Progenitor cell of endocrine pancreas (in vitro differentiated cells): ENCODE measurements at regions not wholly inside any gene's neighbourhood (a gene's known extent, or its start where the extent isn't known, plus 50 kb on each side); places are given as distances from the start of the nearest gene placed in this dataset.

ENCODE experiments used
- DNase-seq: peaks from one replicate; pipeline ENCODE4 v3.0.0; 2021; ENCODE audit warnings: low spot score; ENCODE audit not compliant: unreplicated experiment
- H3K27ac Mint-ChIP-seq: 2 replicates; pipeline ENCODE4 v1.8.0; 2021; ENCODE audit warnings: mild to moderate bottlenecking, moderate library complexity, mixed read lengths
- H3K27me3 Mint-ChIP-seq: 2 replicates; pipeline ENCODE4 v1.8.0; 2021; ENCODE audit warnings: mixed read lengths
- H3K36me3 Mint-ChIP-seq: 2 replicates; pipeline ENCODE4 v1.8.0; 2022; ENCODE audit warnings: mixed read lengths; ENCODE audit not compliant: insufficient read depth
- H3K4me1 Mint-ChIP-seq: 2 replicates; pipeline ENCODE4 v1.8.0; 2021; ENCODE audit warnings: low read depth, mixed read lengths
- H3K4me3 Mint-ChIP-seq: 2 replicates; pipeline ENCODE4 v1.8.0; 2021; ENCODE audit warnings: low read depth, mild to moderate bottlenecking, moderate library complexity, mixed read lengths
- H3K9me3 Mint-ChIP-seq: 2 replicates; pipeline ENCODE4 v1.8.0; 2021; ENCODE audit warnings: low read depth, mixed read lengths
- TF ChIP-seq, protein P1 (sequence below): fragments of 200-600 bp; sonication (generic); IDR thresholded peaks from one replicate; pipeline ENCODE4 v1.5.0; 2021; ENCODE audit warnings: antibody characterized with exemption, mild to moderate bottlenecking; ENCODE audit not compliant: unreplicated experiment

DNA sequence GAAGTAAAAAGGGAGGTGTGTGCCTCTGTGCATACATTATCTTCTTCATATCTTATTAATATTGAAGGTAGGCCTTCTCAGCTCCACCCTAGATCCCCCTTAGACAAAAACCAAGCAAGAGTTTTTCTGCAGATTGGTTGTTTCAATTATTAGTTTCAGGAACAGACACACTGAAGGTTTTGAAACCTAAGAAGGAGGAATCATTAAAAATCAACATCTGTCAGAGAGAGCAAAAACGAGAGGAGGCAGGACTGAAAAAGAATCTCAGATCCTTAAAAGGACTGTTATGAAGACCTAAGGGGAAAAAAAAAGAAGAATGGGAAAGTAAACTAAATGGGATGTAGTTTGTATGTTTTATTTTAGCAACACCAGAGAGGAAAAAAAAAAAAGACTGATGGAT, 560.8 kb upstream of the JAG1 start:
- Mint-ChIP-seq H3K4me3 (no peak overlapping the region), H3K27ac (no peak overlapping the region), H3K36me3 (no peaks in the 10 kb centered on the region), H3K27me3 (no peaks in the 10 kb centered on the region), H3K4me1 (peaks cover 18% of the 10 kb centered on the region), H3K9me3 (peaks cover 6% of the 10 kb centered on the region)
- no peak for DNase-seq
- TF ChIP-seq, protein P1, sequence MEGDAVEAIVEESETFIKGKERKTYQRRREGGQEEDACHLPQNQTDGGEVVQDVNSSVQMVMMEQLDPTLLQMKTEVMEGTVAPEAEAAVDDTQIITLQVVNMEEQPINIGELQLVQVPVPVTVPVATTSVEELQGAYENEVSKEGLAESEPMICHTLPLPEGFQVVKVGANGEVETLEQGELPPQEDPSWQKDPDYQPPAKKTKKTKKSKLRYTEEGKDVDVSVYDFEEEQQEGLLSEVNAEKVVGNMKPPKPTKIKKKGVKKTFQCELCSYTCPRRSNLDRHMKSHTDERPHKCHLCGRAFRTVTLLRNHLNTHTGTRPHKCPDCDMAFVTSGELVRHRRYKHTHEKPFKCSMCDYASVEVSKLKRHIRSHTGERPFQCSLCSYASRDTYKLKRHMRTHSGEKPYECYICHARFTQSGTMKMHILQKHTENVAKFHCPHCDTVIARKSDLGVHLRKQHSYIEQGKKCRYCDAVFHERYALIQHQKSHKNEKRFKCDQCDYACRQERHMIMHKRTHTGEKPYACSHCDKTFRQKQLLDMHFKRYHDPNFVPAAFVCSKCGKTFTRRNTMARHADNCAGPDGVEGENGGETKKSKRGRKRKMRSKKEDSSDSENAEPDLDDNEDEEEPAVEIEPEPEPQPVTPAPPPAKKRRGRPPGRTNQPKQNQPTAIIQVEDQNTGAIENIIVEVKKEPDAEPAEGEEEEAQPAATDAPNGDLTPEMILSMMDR = no peak

DNA sequence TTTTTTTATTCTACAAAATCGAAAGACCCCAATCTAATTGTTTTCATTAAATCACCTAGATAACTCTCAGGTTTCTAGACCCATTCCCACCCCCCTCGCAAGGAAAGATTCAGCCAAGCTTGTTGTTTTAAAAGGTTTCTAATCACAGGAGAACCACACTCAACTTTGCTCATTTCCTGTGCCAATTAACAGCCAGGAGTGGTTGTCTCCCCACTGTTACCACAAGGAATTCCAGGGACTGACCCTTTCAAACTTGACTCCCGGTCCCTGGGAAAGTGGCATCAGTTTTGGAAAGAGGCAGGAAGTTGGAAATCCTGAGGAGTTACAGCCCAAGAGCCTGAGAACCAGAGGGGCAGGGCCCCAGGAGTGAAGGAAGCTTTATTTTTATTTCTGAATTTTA, 561.3 kb upstream of the JAG1 start:
- no peak for DNase-seq

DNA sequence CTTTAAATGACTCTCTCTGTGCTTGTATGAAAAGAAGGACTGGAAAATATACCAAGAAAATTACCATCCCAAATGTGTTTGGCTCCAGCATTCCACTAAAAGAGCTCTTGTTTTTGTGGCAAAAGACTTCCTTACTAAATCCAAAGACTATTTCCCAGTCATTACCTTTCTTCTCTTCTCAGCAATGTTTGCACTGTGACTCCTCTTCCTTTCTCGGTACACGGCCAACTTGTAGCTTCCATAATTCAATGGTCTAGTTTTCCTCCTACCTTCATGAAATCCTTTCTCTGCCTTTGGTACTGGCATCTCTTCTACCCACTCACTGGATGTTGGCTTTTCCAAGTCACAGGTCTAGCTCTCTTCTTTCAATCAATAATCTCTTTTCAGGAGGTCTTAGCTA, 568.5 kb upstream of the JAG1 start:
- Mint-ChIP-seq H3K9me3 (peaks cover 27% of the 10 kb centered on the region), H3K4me1 (peaks cover 17% of the 10 kb centered on the region), H3K36me3 (peaks cover 7% of the 10 kb centered on the region), H3K27ac (no peak overlapping the region), H3K27me3 (no peaks in the 10 kb centered on the region), H3K4me3 (no peak overlapping the region)
- no peak for DNase-seq
- TF ChIP-seq, protein P1 = no peak

More for the DNA sequence above, 561.3 kb upstream of the JAG1 start:
- Mint-ChIP-seq H3K4me1 (peaks cover 13% of the 10 kb centered on the region), H3K9me3 (peaks cover 6% of the 10 kb centered on the region), H3K36me3 (no peaks in the 10 kb centered on the region), H3K4me3 (no peak overlapping the region), H3K27ac (no peak overlapping the region), H3K27me3 (no peaks in the 10 kb centered on the region)
- TF ChIP-seq, protein P1 = no peak

DNA sequence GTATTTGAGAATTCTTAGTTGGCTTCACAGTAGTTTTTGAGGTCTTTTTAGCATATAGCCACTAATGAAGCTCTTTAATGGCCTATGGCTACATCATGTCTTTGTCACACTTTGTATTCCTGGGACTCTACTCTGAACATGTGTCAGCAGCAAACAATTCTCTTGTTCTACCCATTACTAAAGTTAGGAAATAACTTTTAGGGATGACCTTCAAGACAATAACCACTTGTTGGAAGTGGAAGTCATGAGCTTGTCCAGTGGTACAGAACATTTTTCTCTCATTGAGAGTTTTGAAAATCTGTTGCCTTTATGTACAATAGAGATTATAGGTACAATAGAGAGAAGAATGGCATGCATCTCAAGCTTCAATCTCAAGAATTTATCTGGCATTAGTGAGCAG, 571.6 kb upstream of the JAG1 start:
- Mint-ChIP-seq H3K4me1 (peaks cover 47% of the 10 kb centered on the region), H3K9me3 (peaks cover 21% of the 10 kb centered on the region), H3K27me3 (no peaks in the 10 kb centered on the region), H3K27ac (no peak overlapping the region), H3K36me3 (peaks cover 7% of the 10 kb centered on the region), H3K4me3 (no peak overlapping the region)
- TF ChIP-seq, protein P1 = no peak
- no peak for DNase-seq

DNA sequence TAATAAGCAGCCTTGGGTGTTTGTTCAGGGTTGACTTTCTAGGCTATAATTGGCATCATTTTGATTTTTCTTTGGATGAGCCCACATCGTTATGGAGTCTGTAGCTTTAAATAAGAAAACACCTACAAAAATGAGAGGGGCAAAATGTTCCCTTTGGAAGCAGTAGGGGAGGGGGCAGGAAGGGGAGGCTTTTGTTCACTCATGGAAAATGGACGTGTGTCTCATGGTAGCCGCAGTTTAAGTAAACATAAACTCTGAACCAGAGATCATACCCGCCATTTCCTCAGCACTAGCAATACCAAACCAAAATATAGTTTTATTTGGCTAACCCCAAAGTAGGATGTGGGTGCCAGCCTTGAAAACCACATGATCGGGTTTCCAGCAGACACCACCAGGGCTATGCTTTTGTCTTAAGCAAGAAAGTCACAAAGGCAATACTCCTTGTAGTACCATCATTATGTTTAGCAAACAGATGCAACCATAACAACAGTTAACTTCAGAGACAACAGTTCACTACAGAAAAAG, 572.5 kb upstream of the JAG1 start:
- H3K9me3 Mint-ChIP-seq = peaks cover 17% of the 10 kb centered on the region
- DNase-seq = no peak
- peaks cover 51% of the 10 kb centered on the region for H3K4me1 Mint-ChIP-seq
- peaks cover 7% of the 10 kb centered on the region for H3K36me3 Mint-ChIP-seq
- TF ChIP-seq, protein P1 = no peak
- H3K27me3 Mint-ChIP-seq = no peaks in the 10 kb centered on the region
- no peak overlapping the region for H3K27ac Mint-ChIP-seq
- H3K4me3 Mint-ChIP-seq = no peak overlapping the region
